GM06990 (cell line): ENCODE measurements at regions not wholly inside any gene's neighbourhood (a gene's known extent, or its start where the extent isn't known, plus 50 kb on each side); places are given as distances from the start of the nearest gene placed in this dataset.

Experiments used
- DNase-seq: peaks from one replicate; pipeline ENCODE4 v3.0.0-alpha.2; 2011; ENCODE audit not compliant: insufficient read length; ENCODE audit errors: extremely low read depth
- H3K27me3 ChIP-seq: replicated peaks from 2 replicates; pipeline ENCODE4 v1.6.0; 2011; ENCODE audit warnings: low read length; ENCODE audit not compliant: control insufficient read depth, insufficient read depth
- H3K36me3 ChIP-seq: 2 replicates; pipeline ENCODE4 v1.5.1; 2011; ENCODE audit warnings: low read length; ENCODE audit not compliant: control insufficient read depth, insufficient read depth
- H3K4me3 ChIP-seq: replicated peaks from 2 replicates; pipeline ENCODE4 v1.5.1; 2011; ENCODE audit warnings: low read depth, mild to moderate bottlenecking, control low read depth, low read length
- TF ChIP-seq, protein P1 (sequence below): IDR thresholded peaks from 2 replicates; pipeline ENCODE4 v1.5.1; 2011; ENCODE audit warnings: low read length, control low read depth, mild to moderate bottlenecking, inconsistent platforms; ENCODE audit not compliant: insufficient read depth, poor library complexity, severe bottlenecking

DNA sequence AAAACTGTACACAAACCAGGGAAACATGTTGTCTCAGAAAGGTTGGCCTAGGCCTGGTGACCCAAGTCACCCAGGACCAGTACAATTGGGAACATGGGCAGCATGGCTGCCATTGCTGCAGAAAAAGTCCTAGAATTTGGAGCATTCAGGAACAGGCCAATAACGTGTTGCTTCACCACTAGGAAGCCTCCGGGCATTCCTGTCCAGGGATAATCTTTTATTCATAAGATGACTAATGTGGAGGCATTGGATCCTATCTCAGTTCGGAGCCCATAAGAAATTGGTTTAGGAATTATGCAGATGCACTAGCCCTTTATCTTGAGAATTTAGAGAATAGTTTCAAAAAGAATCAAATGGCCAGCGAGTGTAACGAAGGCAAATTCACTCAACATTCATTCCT is 242.8 kb upstream of the NDST4 start:
- TF ChIP-seq, protein P1, sequence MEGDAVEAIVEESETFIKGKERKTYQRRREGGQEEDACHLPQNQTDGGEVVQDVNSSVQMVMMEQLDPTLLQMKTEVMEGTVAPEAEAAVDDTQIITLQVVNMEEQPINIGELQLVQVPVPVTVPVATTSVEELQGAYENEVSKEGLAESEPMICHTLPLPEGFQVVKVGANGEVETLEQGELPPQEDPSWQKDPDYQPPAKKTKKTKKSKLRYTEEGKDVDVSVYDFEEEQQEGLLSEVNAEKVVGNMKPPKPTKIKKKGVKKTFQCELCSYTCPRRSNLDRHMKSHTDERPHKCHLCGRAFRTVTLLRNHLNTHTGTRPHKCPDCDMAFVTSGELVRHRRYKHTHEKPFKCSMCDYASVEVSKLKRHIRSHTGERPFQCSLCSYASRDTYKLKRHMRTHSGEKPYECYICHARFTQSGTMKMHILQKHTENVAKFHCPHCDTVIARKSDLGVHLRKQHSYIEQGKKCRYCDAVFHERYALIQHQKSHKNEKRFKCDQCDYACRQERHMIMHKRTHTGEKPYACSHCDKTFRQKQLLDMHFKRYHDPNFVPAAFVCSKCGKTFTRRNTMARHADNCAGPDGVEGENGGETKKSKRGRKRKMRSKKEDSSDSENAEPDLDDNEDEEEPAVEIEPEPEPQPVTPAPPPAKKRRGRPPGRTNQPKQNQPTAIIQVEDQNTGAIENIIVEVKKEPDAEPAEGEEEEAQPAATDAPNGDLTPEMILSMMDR = no peak
- H3K36me3 ChIP-seq = no peaks in the 10 kb centered on the region
- no peaks in the 10 kb centered on the region for H3K27me3 ChIP-seq
- DNase-seq = no peak
- H3K4me3 ChIP-seq = no peak overlapping the region

- TF ChIP-seq, protein P1 = no peak
- H3K4me3 ChIP-seq = no peak overlapping the region
- H3K36me3 ChIP-seq = no peaks in the 10 kb centered on the region
- no peaks in the 10 kb centered on the region for H3K27me3 ChIP-seq
- no peak for DNase-seq
These were observed 241.9 kb upstream of the NDST4 start for GRCh38 chr4:115355329-115355728.

DNA sequence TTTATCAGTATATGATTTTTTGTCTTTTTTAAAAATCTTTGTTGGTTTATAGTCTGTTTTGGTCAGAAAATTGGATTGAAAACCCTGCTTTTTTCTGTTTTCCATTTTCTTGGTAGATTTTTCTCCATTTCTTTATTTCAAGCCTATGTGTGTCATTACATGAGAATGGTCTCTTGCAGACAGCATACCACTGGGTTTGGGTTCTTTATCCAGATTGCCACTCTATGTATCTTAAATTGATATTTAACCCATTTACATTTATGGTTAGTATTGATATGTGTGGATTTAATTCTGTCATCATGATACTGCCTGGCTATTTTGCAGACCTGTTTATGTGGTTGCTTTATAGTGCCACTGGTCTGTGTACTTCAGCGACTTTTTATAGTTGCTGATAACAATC is 239.9 kb upstream of the NDST4 start:
- Histone ChIP-seq H3K36me3 (no peaks in the 10 kb centered on the region), H3K27me3 (no peaks in the 10 kb centered on the region), H3K4me3 (no peak overlapping the region)
- TF ChIP-seq, protein P1 = no peak
- no peak for DNase-seq

GRCh38 chr4:115343171-115343570 is 229.8 kb upstream of the NDST4 start:
- Histone ChIP-seq H3K36me3 (no peaks in the 10 kb centered on the region), H3K27me3 (no peaks in the 10 kb centered on the region), H3K4me3 (no peak overlapping the region)
- DNase-seq = no peak
- TF ChIP-seq, protein P1 = no peak

GRCh38 chr4:115334736-115335411 is 221.5 kb upstream of the NDST4 start:
- H3K36me3 ChIP-seq = no peaks in the 10 kb centered on the region
- H3K4me3 ChIP-seq = no peak overlapping the region
- no peaks in the 10 kb centered on the region for H3K27me3 ChIP-seq
- no peak for DNase-seq
- TF ChIP-seq, protein P1 = no peak

- H3K36me3 ChIP-seq = no peaks in the 10 kb centered on the region
- DNase-seq = no peak
- no peak overlapping the region for H3K4me3 ChIP-seq
- no peaks in the 10 kb centered on the region for H3K27me3 ChIP-seq
- TF ChIP-seq, protein P1 = no peak
These were observed 218.7 kb upstream of the NDST4 start for GRCh38 chr4:115332078-115332477.
